ENCODE measurements at regions not wholly inside any gene's neighbourhood (a gene's known extent, or its start where the extent isn't known, plus 50 kb on each side); places are given as distances from the start of the nearest gene placed in this dataset.

DNA sequence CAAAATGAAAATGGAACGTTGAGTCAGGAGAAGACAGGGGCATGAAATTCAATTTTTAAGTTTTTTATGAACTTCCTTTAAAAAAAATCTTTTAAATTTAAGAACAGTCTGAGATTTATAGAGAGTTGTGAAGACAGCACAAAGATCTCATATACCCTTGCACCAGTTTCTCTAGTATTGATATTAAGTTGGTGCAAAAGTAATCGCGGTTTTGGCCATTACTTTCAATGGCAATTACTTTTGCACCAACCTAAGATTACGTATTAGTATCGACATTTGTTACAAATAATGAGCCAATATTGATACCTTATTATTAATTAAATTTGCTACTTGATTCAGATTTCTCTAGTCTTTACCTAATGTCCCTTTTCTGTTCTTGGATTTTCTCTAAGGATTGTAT is 684.4 kb upstream of the CDH8 start:
- H3K4me1 Mint-ChIP-seq: no peaks in the 10 kb centered on the region
- no peak overlapping the region for H3K4me3 Mint-ChIP-seq
- H3K9me3 Mint-ChIP-seq: peaks cover 12% of the 10 kb centered on the region
- H3K27me3 Mint-ChIP-seq (ENCODE audit: low read depth): no peaks in the 10 kb centered on the region
- no peak overlapping the region for H3K27ac Mint-ChIP-seq
- no peak for TF ChIP-seq CTCF (IDR thresholded peaks at IDR 0.05; ENCODE audit: unreplicated experiment in 3 of 3)
- H3K36me3 Mint-ChIP-seq (ENCODE audit: low read depth): no peaks in the 10 kb centered on the region

- peaks cover 2% of the 10 kb centered on the region for H3K9me3 Mint-ChIP-seq
- TF ChIP-seq CTCF (IDR thresholded peaks at IDR 0.05; ENCODE audit: unreplicated experiment in 3 of 3): no peak
- no peaks in the 10 kb centered on the region for H3K36me3 Mint-ChIP-seq (ENCODE audit: low read depth)
- no peak overlapping the region for H3K4me3 Mint-ChIP-seq
- no peaks in the 10 kb centered on the region for H3K27me3 Mint-ChIP-seq (ENCODE audit: low read depth)
- no peaks in the 10 kb centered on the region for H3K4me1 Mint-ChIP-seq
- H3K27ac Mint-ChIP-seq: no peak overlapping the region
These were observed 680.8 kb upstream of the CDH8 start for GRCh38 chr16:62717026-62717425.

DNA sequence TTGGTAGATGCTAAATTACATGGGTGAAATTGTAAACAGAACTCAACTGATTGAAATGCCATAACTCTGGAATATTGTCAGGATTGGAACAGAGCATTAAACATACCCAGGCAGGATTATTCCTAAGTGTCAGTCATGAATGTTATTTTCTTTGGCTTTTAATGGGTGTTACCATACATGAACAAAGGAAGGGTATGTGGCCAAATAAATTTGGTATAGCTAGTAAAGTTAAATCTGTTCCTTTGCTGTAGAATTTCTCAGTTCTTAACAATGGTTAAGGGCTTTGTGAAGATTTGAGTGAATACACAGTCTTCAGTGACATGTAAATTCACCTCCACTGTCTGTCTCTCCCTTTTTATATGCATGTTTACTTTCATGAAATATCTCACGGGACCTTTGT is 679.5 kb upstream of the CDH8 start:
- no peaks in the 10 kb centered on the region for H3K27me3 Mint-ChIP-seq (ENCODE audit: low read depth)
- H3K36me3 Mint-ChIP-seq (ENCODE audit: low read depth): no peaks in the 10 kb centered on the region
- no peaks in the 10 kb centered on the region for H3K4me1 Mint-ChIP-seq
- TF ChIP-seq CTCF (IDR thresholded peaks at IDR 0.05; ENCODE audit: unreplicated experiment in 3 of 3): no peak
- peaks cover 2% of the 10 kb centered on the region for H3K9me3 Mint-ChIP-seq
- H3K27ac Mint-ChIP-seq: no peak overlapping the region
- no peak overlapping the region for H3K4me3 Mint-ChIP-seq

- Mint-ChIP-seq H3K4me3 (no peak overlapping the region), H3K36me3 (ENCODE audit: low read depth) (no peaks in the 10 kb centered on the region), H3K27ac (no peak overlapping the region), H3K9me3 (no peaks in the 10 kb centered on the region), H3K4me1 (no peaks in the 10 kb centered on the region), H3K27me3 (ENCODE audit: low read depth) (no peaks in the 10 kb centered on the region)
- no peak for TF ChIP-seq CTCF (IDR thresholded peaks at IDR 0.05; ENCODE audit: unreplicated experiment in 3 of 3)
These were observed 676.3 kb upstream of the CDH8 start for GRCh38 chr16:62712566-62712965.

GRCh38 chr16:62711797-62712196 is 675.6 kb upstream of the CDH8 start:
- no peak for TF ChIP-seq CTCF (IDR thresholded peaks at IDR 0.05; ENCODE audit: unreplicated experiment in 3 of 3)
- H3K36me3 Mint-ChIP-seq (ENCODE audit: low read depth): no peaks in the 10 kb centered on the region
- H3K4me3 Mint-ChIP-seq: no peak overlapping the region
- no peaks in the 10 kb centered on the region for H3K27me3 Mint-ChIP-seq (ENCODE audit: low read depth)
- no peaks in the 10 kb centered on the region for H3K9me3 Mint-ChIP-seq
- no peak overlapping the region for H3K27ac Mint-ChIP-seq
- no peaks in the 10 kb centered on the region for H3K4me1 Mint-ChIP-seq

DNA sequence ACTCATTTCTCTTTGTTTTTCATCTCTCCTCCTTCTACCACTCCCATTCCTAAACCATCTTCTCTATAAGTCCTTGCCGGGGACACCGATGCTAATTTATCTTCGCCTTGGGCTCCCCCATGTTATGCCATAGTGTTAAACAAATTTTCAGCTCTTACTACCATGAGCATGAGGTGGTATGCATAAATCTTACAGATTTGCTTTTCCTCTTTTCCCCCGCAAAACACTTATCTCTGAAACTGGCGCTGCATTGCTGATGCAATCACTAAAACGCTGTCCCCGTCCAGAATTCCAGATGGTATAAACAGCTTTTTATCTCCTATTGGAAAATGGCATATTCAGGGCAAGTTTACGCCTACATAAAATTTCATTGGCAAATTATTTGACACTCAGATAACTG is 673.6 kb upstream of the CDH8 start:
- H3K4me3 Mint-ChIP-seq: no peak overlapping the region
- TF ChIP-seq CTCF (IDR thresholded peaks at IDR 0.05; ENCODE audit: unreplicated experiment in 3 of 3): no peak
- no peak overlapping the region for H3K27ac Mint-ChIP-seq
- no peaks in the 10 kb centered on the region for H3K36me3 Mint-ChIP-seq (ENCODE audit: low read depth)
- no peaks in the 10 kb centered on the region for H3K4me1 Mint-ChIP-seq
- no peaks in the 10 kb centered on the region for H3K9me3 Mint-ChIP-seq
- no peaks in the 10 kb centered on the region for H3K27me3 Mint-ChIP-seq (ENCODE audit: low read depth)

Measured in nephron (organoid).